AG20443 (cell line): ENCODE measurements at regions not wholly inside any gene's neighbourhood (a gene's known extent, or its start where the extent isn't known, plus 50 kb on each side); places are given as distances from the start of the nearest gene placed in this dataset.
"Not testable (repeated sequence)": the region's sequence is repeated elsewhere in the genome, so short reads cannot be mapped to it uniquely, and the experiment has no call there.

Source experiments
- DNase-seq: peaks from one replicate; pipeline ENCODE4 v3.0.0; 2012; ENCODE audit warnings: low spot score, mixed read lengths

- DNase-seq: no peak
Measured at GRCh38 chr1:217137210-217137881, 414.1 kb upstream of the ESRRG start.

DNA sequence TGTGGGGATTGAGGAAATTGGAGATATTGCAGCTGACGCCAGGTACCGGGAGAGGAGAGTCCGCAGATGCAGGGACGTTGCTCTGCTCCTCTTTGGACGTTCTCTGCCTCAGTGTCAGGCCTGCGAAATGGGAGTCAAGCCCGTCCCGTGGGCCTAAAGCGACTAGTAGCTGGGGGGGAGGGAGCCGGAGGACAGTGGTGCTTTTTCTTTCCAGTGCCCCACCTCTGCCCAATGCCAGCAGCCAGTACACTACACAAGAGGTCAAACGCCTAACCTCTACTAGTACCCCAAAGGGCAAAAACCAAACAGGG lies 413.6 kb upstream of the ESRRG start:
- DNase-seq: no peak

DNA sequence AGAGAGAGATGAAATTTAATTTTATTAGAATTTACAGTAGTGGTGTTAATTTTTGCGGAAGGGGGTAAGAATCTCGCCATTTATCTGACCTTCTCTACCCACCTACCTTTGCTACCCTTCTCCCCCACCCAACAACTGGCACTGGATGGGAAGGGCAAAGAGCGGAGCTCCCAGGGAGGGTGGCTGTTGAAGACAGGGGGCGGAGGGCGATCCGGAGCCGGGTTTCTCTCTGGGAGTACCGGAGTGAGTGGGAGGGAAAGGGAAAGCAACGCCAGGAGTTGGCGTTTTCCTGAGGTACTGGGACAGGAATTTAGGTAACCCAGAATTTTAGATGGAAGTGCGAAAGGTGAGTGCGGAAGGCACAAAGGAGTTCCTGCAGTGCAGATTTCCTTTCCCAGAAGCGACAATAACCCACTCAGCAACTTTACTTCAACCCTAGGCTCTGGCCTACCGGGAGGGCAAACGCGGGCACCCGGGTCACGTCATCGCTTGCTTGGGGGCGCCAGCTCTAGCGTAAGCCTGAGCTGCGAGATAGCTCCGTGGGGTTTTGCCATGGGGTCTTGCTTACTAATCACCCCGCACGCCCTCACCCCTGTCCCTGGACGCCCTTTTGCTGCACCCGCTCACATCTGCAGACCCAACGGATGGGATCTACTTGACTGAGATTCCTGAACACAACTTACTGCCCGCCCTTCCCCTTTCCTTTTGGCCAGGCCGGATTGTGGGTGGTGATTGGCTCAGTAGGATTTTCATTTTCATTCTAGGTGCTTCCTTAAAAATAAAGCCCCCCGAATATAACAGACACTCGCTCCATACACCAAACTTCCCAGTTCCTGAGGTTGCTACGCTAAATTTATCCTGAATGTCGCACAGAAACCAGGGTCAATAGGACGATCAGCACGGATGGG lies 413.0 kb upstream of the ESRRG start:
- no peak for DNase-seq

GRCh38 chr1:217135569-217135915 lies 412.3 kb upstream of the ESRRG start:
- DNase-seq: no peak

GRCh38 chr1:217134857-217135568 lies 411.8 kb upstream of the ESRRG start:
- DNase-seq: no peak

DNA sequence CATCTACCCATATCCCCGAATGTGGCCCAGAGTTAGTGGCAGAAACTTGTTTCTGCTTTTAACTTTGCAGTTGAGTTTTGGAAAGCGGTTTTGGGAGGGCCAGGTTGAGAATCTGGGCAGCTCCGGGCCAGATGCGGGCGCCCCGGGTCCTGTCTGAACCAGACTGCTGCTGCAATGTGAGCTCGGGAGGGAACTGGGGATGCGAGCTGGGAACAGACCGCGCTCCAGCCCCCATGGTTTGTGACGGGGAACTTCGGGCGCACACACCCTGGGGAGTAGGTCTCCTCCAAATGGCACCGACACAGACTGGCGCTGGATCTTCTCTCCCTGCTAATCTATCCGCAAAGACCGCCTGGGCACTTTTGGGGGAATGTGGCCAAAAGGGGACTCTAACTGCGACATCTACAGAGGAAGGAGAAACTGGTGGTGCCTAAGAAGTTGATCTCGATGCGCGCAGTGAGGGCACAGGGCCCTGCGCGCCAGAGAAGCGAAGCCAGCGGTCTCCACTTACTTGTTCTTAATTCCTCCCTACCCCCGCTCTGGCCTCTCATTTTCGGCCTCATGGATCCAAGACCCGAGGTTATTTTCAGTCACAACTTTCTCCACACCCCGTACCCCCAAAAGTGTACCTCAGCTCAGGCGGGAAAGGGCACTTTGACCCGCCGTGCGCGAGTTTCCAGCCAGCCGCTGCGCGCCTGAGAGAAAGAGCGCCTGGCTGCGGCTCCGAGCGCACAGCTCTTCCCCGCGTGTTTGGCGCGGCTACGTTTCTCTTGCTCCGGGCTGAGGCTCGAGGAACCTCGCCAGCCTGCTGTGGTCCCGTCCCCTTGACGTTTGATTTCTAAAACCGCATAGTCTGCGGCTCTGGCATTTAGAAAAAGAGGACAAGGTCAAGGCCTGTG lies 411.0 kb upstream of the ESRRG start:
- no peak for DNase-seq

- no peak for DNase-seq
Measured at GRCh38 chr1:217133092-217133491, 409.9 kb upstream of the ESRRG start.

GRCh38 chr1:217123340-217123739 lies 400.1 kb upstream of the ESRRG start:
- DNase-seq: not testable (repeated sequence)

DNA sequence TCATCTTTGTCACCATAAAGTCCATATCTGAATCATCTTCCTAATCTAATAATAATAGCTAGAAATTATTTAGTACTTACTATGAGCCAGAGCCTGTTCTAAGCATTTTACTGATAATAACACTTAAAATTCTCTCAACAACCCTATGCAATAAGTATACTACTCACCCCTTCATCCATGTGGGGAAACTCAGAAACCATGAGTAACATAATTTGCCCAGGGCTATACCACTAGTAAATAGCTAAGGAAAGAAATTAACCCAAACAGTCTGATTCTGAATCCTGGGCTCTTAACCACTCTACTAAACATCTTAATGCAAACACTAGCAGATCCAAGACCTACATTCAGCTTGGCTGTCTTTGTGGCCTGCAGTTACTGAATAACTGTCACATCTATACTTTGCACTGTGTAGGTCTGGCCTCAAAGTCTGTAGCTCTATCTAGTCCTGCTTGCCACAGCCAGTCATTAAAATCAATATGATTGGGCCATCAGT lies 394.8 kb upstream of the ESRRG start:
- DNase-seq: no peak

GRCh38 chr1:217115404-217116380 lies 392.5 kb upstream of the ESRRG start:
- DNase-seq: no peak

GRCh38 chr1:217109928-217110327 lies 386.7 kb upstream of the ESRRG start:
- DNase-seq: no peak

GRCh38 chr1:217106231-217106901 lies 383.1 kb upstream of the ESRRG start:
- DNase-seq: no peak

GRCh38 chr1:217105437-217105836 lies 382.2 kb upstream of the ESRRG start:
- DNase-seq: no peak

GRCh38 chr1:217097819-217098218 lies 374.6 kb upstream of the ESRRG start:
- no peak for DNase-seq

DNA sequence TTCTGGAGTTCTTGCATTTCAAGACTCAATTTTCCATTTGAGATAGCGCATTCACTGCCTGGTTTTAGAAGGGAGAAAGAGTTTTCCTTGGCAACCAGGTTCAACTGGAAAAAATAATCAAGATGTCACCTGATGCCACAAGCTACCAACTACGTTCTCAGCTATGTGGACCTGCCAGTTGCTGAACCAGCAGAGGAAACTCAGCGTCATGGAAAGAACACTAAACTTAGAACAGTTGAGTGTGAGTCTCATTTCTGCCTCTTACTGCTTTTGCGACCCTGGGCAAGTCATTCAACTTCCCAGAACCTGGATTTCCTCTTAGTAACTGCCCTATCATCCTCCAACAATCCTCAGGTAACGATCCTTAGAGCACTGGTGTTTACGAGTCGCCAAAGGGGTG lies 373.0 kb upstream of the ESRRG start:
- no peak for DNase-seq

DNA sequence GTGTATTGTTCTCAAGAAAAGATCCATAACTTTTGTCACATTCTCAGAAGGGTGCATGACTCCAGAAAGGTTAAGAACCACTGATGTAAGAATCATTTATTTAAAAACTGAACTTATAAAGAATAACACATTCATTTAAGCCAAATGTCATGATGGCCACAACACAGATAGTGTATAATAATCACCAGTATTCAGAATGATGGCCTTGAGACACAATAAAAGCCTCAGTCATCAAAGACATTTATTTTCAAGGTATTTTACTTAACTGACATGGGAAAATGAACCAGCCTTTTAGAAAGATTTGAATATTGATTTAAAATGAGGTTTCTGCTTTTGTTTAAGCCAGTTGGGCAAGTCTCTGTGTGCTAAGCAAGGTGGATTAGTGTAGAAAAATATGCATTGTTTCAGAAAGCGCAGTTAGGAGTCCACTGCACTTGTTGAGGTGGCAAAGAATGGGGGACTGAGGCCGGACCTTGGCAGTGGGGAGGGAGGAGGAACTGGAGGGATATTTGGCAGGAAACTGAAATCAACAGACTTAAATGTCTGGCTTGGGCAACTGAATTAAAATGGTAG lies 371.9 kb upstream of the ESRRG start:
- DNase-seq: no peak

GRCh38 chr1:217091561-217091960 lies 368.3 kb upstream of the ESRRG start:
- DNase-seq: no peak

DNA sequence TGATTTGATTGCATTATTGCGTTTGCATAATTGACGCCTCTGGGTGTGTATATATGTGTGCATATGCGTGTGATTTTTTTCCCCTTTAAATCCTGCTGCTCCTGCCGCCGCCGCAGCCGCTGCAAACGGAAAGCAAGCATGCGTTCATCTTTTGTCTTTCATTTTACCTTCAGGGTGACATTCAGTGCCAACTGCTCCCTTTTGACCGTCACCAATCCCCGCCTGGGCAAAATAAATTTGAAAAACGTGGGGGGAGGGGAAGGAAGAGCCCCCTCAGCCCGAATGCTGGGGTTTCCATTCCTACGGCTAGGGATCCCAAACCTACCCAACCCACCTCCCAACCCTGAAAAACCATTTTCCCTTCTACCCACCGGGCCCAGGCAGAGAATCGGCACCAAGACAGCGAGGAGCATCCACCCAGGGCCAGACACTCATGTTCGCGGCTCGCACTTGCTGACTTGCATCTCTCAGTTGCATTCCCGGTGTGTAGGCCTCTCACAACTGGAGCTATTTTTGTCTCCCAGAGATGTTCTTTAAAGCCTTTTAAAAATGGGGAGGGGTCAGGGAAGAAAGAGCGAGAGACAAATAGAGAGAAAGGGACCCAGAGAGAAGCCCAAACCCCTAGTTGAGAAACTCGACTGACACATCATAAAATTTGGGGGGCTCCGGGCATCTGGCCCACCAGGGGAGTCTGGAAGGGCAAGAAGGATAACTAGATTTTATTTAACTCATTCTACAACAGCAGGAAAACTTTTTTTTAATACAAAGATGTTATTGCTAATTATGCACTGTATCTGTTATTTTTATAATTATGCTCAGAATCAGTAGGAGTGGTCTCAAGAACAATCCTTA lies 367.1 kb upstream of the ESRRG start:
- no peak for DNase-seq
